Activated CD4-positive, alpha-beta T cell treated with anti-CD3 and anti-CD28 coated beads for 48 hours (primary cell): ENCODE measurements at regions not wholly inside any gene's neighbourhood (a gene's known extent, or its start where the extent isn't known, plus 50 kb on each side); places are given as distances from the start of the nearest gene placed in this dataset.
"Not testable (repeated sequence)": the region's sequence is repeated elsewhere in the genome, so short reads cannot be mapped to it uniquely, and the experiment has no call there.

Experiments used
- DNase-seq: peaks from one replicate; pipeline ENCODE4 v3.0.0-alpha.2; 2020

DNA sequence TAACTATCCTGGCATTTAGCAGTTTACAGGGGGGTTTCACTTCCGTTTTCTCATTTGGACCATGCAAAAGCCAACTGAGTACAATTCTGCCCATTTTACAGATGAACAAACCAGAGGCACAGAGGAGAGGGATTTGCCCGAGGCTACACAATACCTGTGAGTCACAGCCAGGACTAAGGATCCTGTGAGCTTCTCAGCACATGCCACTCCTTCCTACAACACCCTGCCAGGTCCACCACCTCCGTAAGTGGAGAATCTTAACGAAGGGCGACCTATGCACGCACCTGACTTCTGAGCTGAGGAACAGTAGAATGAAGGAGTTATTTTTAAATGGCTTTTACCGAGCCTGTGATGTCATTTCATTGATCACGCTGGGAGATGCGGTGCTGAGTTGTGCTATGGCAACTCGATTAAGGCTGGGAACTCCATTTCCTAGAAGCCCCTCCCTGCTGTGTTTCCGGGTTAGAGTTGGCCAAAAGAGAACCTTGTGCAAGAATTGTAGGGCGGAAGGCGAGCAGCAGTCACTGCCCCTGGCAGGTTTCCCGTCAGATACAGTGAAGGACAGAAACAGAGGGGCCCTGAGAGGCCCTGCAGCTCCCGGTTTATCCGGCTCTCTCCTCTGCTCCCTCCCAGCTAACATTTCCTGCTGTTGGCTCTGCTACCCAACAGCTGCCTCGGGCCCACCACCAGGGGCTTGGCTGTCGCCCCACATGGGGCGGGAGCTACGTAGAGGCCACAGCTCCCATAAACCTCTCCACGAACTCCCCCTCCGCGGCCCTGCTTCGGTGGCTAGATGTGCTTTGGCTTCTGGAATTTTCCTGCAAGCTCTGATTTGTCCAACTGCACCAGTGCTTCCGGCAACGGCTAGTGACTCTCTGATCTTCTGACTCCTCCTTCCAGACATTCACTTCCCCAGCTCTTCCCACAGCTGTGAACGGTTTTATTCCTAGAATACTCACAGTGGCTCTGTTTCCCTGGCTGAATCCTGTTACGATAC, 75.1 kb upstream of the USP9X start:
- DNase-seq, result peak; percentile 49

DNA sequence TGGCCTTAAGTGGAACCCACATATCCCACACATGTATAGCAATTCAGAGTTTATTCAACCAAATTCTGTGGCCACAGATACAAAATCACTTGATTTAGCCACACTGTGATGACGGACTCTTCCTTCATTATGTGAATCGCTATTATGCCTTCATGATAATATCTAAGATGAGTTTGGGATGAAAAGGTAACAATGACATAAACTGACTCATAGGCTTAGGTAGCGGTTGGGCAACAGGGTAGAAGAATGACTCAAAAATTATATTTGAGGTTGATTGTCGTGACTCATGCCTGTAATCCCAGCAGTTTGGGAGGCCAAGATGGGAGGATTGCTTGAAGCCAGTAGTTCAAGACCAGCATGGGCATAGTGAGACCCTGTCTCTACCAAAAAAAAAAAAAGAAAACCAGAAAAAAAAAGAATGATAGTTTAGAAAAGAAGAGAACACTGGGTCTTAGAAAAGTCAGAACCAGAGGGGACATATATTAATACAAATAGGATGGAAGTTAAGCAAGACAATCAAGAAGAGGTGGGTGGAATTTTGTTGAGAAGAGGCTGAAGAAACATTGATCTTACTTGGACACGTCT, 70.4 kb upstream of the USP9X start:
- DNase-seq, result peak; percentile 33

DNA sequence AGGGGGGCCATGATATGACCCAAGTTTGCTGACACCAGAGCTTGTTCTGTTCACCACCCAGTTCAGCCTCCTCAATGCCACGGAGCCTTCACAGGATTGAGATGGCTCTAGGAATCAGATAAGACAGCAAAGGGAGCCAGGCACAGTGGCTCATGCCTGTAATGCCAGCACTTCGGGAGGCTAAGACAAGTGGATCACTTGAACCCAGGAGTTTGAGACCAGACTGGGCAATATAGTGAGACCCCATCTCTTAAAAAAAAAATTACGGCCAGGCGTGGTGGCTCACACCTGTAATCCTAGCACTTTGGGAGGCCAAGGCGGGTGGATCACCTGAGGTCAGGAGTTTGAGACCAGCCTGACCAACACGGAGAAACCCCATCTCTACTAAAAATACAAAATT, 67.5 kb upstream of the USP9X start:
- not testable (repeated sequence) for DNase-seq

DNA sequence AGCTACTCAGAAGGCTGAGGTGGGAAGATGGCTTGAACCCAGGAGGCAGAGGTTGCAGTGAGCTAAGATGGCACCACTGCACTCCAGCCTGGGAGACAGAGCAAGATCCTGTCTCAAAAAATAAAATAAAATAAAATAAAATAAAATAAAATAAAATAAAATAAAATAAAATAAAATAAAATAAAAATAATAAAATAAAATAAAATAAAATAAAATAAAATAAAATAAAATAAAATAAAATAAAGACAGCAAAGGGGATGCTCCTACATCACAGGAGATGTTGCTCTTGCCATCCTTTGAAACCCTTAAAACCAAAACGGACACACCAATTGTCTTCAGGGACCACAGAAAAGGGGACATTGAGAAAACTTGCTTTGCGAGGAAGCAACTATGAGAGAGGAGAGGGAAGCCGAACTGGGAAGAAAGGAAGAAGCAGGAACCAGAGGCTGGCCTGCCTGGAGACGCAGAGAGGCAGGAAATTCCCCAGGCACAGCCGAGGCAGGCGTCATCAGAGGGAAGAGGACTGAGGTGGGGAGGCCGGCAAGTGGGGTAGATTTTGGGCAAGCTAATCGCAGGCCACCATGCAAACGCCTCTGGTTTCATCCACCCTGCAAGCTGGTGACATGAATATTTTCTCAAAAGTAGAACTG, 66.7 kb upstream of the USP9X start:
- DNase-seq, result not testable (repeated sequence)

DNA sequence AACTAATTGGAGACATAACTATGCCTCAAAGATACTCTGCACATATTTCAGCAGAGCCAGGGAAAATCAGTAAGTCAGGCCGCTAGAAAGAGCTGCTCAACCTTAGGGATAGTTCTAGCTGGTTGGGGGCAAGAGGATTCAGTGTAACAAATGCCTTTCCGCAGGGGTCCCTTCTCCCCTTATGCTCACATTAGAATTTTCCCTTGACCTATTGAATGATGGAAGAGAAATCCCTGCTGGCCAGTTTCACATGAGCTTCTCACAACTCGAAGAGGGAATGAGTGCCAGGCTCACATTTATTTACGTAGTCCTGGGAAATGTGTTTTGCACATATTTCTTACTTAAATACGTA, 66.2 kb upstream of the USP9X start:
- no peak for DNase-seq

DNA sequence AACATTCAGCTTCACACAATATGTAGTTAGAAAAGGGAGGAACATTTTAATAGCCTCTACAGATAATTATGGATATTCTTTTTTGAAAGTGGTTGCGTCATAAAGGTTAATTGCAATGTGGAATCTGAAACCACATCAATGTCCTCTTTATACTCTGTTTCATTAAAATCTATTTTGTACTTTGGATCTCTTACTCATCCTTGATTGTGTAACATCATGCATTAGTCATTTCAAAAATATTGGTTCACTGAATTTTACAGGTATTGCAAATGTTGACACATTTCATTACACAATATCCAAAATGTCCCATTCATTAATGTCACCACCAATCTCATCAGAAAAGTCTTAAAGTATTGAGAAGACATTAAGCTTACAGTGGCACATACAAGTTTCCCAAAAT, 62.7 kb upstream of the USP9X start:
- DNase-seq, result no peak

DNA sequence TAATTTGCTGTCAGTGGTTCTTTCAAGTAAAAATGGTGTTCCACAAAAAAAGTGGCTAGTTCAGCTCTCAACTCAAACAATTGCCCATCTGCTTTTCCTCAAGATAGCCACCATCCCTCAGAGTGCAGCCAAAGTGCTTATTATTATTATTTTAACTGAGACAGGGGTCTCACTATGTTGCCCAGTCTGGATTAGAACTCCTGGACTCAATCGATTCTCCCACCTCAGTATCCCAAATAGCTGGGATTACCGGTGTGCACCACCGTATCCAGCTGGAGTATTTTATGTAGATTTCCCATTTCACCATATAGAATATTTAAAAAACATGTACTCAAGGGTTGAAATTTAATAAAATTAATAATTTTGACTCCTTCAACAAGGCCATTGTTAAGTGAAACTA, 62.1 kb upstream of the USP9X start:
- no peak for DNase-seq

DNA sequence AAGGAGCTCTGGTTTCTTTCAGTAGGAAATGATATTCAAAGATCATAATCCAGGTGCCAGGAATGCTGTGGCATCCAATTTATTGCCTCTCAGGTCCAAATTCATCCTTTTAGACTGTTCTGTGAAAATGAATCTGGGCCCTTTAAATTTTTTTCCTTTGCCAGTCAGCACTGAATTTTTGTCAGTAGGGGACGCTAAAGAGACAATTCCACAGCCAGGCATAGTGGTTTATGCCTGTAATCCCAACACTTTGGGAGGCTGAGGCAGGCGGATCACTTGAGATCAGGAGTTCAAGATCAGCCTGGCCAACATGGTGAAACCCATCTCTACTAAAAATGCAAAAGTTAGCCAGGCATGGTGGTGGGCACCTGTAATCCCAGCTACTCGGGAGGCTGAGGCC, 60.9 kb upstream of the USP9X start:
- not testable (repeated sequence) for DNase-seq

DNA sequence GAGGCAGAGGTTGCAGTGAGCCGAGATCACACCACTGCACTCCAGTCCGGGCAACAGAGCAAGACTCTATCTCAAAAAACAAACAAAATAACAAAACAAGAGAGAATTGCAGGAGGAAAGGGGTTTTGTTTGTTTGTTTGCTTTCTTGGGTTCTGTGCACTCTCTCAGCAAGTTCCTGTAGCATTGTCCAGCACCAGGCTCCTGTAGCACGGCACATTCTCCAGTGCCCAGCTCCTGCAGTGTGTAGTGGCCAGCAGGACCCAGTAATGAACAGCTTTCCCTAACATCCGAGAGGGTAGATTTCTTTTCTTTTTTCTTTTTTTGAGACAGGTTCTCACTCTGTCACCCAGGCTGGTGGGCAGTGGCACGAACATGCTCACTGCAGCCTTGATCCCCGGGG, 60.5 kb upstream of the USP9X start:
- no peak for DNase-seq

DNA sequence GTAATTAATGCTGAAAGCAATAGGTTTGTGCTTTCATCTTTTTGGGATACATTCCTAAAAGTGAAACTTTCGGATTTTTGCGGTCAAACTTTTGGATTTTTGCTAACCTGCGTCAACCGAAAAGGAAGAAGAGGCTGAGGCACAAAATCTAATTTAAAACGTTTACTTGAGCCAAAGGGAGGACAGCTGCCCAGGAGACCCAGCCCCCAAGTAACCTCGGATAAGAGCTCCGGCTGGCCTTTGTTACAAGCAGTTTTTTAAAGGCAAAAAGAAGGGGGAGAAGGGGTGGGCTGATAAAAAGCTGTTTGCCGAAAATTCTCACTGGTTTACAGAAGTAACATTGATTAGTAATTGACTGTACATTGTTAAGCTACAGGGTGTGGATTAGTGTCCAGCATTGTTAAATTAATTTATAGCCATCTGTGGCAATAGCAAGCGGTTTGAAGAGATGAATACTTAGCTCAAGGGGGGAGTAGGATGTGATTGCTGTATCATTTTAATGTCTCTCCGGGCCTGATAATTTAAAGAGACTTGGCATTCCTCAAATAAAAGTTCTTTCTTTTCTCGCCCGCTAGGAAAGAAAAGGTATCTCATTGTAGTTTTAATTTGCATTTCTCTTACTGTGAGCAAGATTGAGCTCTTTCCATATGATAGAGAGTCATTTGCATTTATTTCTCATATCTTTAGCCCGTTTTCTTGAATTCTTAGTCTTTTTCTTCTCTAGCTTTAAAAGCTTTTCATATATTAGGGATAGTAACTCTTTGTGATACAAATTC, 59.1 kb upstream of the USP9X start:
- DNase-seq, result no peak

DNA sequence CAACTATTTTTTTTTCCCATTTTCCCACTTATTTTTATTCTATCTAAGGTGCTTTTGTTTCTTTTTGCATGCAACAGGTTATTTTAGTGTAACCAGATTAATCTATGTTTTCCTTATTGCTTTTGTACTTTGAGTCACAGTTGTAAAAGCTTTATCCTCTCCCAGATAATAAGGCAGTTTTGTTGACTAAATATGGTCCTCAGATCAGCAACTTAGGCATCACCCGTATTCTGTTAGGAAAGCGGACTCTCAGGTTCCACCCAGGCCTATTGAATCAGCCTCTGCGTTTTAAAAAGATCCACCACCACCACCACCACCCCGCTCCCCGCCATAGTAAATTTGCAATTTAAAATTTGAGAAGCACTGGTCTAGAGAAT, 58.6 kb upstream of the USP9X start:
- no peak for DNase-seq

DNA sequence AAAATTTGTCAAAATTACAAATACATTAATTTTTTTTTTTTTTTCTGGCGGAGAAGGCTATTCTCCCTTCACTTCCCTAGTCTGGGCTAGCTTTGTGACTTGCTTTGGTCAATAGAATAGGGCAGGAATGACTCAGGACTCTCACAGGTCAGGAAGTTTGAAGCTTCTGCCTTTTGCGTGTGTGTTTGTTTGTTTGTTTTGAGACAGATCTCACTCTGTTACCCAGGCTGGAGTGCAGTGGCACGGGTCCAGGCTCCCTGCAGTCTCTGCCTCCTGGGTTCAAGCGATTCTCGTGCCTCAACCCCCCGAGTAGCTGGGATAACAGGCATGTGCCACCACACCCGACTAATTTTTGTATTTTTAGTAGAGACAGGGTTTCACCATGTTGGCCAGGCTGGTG, 55.9 kb upstream of the USP9X start:
- no peak for DNase-seq

DNA sequence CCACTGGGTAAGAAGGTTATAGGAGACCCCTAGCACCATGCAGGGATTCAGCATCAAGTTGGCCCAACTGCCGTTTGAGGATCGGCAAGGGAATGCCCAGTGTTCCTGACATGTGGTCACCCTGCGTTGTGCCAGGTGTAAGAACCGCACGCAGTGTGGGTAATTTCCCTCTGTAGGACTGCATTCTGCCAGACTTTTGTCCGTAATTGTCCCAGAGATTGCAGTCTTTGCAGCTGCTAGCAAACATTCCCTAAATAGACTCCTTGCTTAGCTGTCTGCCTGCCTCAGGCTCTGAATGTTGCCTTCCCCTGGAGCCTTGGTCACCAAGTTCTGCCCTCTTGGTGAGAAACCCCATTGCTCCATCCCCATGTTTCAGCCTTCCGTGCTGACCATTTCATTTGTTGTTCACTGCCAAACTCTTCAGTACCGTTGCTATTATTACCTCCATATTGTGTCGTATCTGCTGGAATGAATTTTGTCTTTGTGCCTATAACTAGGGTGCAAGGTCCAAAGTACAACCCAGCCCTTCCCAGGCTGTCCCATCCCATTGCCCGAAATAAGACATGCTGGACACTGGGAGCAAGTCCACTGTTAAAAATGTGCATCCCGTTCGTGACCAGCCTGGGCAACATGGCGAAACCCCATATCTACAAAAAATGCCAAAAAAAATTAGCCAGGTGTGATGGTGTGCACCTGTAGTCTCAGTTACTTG, 53.8 kb upstream of the USP9X start:
- no peak for DNase-seq

DNA sequence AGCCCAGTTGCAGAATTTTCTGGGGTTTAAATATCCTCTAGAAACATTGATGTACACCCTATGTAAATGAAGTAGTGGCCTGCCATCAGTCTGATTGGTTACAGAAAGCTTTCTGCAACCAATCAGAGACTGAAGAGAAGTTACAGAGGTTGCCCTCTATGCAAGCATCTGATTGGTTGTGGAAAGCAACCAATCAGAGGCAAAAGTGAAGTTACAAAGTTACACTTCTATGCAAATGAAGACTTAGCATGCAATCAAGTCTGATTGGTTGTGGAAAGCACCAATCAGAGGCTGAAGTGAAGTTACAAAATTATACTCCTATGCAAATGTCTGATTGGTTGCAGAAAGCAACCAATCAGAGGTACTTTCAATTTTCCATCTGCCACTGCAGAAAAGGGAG, 51.9 kb upstream of the USP9X start:
- no peak for DNase-seq

DNA sequence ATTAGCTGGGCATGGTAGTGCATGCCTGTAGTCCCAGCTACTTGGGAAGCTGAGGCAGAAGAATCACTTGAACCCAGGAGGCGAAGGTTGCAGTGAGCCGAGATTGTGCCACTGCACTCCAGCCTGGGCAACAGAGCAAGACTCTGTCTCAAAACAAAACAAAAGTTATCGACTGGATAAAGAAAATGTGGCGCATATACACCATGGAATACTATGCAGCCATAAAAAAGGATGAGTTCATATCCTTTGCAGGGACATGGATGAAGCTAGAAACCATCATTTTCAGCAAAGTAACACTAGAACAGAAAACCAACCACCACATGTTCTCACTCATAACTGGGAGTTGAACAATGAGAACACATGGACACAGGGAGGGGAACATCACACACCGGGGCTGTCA, 50.3 kb upstream of the USP9X start:
- not testable (repeated sequence) for DNase-seq
